GM12891 (cell line): ENCODE measurements at regions not wholly inside any gene's neighbourhood (a gene's known extent, or its start where the extent isn't known, plus 50 kb on each side); places are given as distances from the start of the nearest gene placed in this dataset.
"Not testable (repeated sequence)": the region's sequence is repeated elsewhere in the genome, so short reads cannot be mapped to it uniquely, and the experiment has no call there.

Experiments used
- DNase-seq: peaks from one replicate; pipeline ENCODE4 v3.0.0; 2011; ENCODE audit warnings: low spot score; ENCODE audit not compliant: insufficient read length
- FAIRE-seq: peaks from 2 replicates; lab custom pipeline; 2011; peaks lifted over from hg19 to GRCh38; lab: Jason Lieb, UNC
- PAX5 ChIP-seq: IDR thresholded peaks from 2 replicates; pipeline ENCODE4 v1.6.1; 2011; ENCODE audit warnings: low read length, moderate library complexity, mild to moderate bottlenecking; ENCODE audit not compliant: insufficient read depth, severe bottlenecking
- POLR2A ChIP-seq: IDR thresholded peaks from 2 replicates; pipeline ENCODE4 v1.6.1; 2011; ENCODE audit warnings: low read depth, low read length, control low read depth
- POLR2AphosphoS5 ChIP-seq: IDR thresholded peaks from 2 replicates; pipeline ENCODE4 v1.6.1; 2011; ENCODE audit warnings: low read depth, low read length, control low read depth
- POU2F2 ChIP-seq: IDR thresholded peaks from 2 replicates; pipeline ENCODE4 v1.6.1; 2011; ENCODE audit warnings: low read depth, mild to moderate bottlenecking, control low read depth, low read length, moderate library complexity
- SPI1 ChIP-seq: IDR thresholded peaks from 2 replicates; pipeline ENCODE4 v1.6.1; 2011; ENCODE audit warnings: low read depth, low read length, control low read depth
- TAF1 ChIP-seq: IDR thresholded peaks from 2 replicates; pipeline ENCODE4 v1.6.1; 2011; ENCODE audit warnings: low read depth, low read length, control low read depth

- FAIRE-seq (no peak), DNase-seq (no peak)
These were observed 1375.4 kb downstream of the SLITRK1 start for GRCh38 chr13:82506805-82507414.

GRCh38 chr13:82501834-82502233 lies 1380.4 kb downstream of the SLITRK1 start:
- TF ChIP-seq POLR2AphosphoS5 (no peak), POU2F2 (no peak), POLR2A (no peak), TAF1 (no peak), PAX5 (no peak), SPI1 (no peak)
- no peak for DNase-seq
- no peak for FAIRE-seq

More at GRCh38 chr13:82506805-82507414, 1375.4 kb downstream of the SLITRK1 start:
- TF ChIP-seq POU2F2, result no peak
- no peak for TF ChIP-seq TAF1
- TF ChIP-seq SPI1, result no peak
- TF ChIP-seq PAX5, result no peak
- TF ChIP-seq POLR2AphosphoS5, result no peak
- TF ChIP-seq POLR2A, result no peak

GRCh38 chr13:82480415-82480814 lies 1401.9 kb downstream of the SLITRK1 start:
- no peak for FAIRE-seq

GRCh38 chr13:82477436-82477835 lies 1404.8 kb downstream of the SLITRK1 start:
- no peak for FAIRE-seq
- DNase-seq, result no peak

More at GRCh38 chr13:82480415-82480814, 1401.9 kb downstream of the SLITRK1 start:
- DNase-seq, result no peak
- no peak for TF ChIP-seq POLR2A
- TF ChIP-seq PAX5, result no peak
- TF ChIP-seq TAF1, result no peak
- TF ChIP-seq POLR2AphosphoS5, result no peak
- no peak for TF ChIP-seq POU2F2
- TF ChIP-seq SPI1, result no peak

DNA sequence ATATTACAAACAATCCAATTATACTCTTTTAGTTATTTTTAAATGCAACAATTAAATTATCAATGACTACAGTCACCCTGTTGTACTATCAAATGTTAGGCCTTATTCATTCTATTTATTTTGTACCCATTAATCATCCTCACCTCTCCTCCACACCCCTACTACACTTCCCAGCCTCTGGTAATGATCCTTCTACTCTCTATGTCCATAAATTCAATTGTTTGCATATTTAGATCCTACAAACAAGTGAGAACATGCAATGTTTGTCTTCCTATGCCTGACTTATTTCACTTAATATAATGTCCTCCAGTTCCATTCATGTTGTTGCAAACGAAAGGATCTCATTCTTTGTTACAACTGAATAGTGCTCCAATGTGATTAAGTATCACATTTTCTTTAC lies 1414.6 kb downstream of the SLITRK1 start:
- DNase-seq (no peak), FAIRE-seq (no peak)
- no peak for TF ChIP-seq POLR2A
- TF ChIP-seq TAF1, result no peak
- no peak for TF ChIP-seq SPI1
- TF ChIP-seq PAX5, result no peak
- no peak for TF ChIP-seq POLR2AphosphoS5
- TF ChIP-seq POU2F2, result no peak

More at GRCh38 chr13:82477436-82477835, 1404.8 kb downstream of the SLITRK1 start:
- TF ChIP-seq TAF1 (no peak), POLR2A (no peak), SPI1 (no peak), POU2F2 (no peak), PAX5 (no peak), POLR2AphosphoS5 (no peak)

DNA sequence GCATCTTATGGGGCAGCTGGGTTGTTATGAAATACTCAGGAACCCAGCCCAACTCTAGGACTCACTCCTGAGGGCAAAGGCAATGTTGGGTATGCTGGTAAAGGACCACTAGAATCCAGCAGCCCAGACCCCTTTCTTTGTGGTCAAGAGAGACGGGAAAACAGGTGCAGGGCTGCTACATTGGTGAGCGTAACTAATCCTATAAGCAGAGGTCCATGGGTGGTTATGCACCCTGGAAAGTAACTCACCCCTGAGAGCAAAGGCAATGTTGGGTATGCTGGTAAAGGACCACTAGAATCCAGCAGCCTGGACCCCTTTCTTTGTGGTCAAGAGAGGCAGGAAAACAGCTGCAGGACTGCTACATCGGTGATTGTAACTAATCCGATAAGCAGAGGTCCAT lies 1422.7 kb downstream of the SLITRK1 start:
- FAIRE-seq, DNase-seq: not testable (repeated sequence)

- TF ChIP-seq TAF1 (no peak), POU2F2 (no peak), POLR2A (no peak), POLR2AphosphoS5 (no peak), PAX5 (no peak), SPI1 (no peak)
- DNase-seq, result no peak
- no peak for FAIRE-seq
These were observed 1424.1 kb downstream of the SLITRK1 start for GRCh38 chr13:82458169-82458568.

DNA sequence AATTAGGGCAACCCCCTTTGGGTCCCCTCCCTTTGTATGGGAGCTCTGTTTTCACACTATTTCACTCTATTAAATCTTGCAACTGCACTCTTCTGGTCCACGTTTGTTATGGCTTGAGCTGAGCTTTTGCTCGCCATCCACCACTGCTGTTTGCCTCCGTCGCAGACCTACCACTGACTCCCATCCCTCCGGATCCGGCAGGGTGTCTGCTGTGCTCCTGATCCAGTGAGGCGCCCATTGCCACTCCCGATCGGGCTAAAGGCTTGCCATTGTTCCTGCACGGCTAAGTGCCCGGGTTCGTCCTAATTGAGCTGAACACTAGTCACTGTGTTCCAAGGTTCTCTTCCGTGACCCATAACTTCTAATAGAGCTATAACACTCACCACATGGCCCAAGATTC lies 1424.7 kb downstream of the SLITRK1 start:
- DNase-seq, FAIRE-seq: not testable (repeated sequence)

DNA sequence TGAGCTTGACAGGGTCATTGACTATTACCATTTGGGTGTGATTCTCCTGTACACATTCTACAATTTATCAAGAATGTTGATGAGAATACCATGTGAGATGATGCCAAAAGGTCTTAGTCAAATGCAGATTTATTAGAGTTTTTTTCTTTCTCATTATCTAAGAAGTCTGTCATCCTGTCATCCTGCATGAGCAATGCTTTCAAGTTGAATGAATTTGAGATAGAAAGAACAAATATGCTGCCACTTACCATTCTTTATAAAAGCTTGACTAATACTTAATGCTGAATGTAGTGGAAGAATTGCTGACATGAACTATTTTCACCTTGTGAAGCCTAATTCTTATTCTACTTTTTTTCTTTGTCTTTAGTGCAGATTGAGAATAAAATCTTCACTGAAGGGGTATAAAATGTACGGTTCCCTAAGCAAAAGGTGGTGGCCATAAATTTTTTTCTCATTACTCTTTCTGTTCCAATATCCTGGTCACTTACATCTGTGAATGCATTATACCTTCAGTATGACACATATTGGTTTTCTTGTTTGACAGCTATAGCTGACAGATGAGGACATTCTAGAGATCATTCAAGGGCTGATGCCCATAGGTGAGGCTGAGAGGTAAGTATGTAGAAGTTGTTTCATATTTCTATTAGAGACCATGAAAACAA lies 1434.7 kb downstream of the SLITRK1 start:
- TF ChIP-seq POLR2A (no peak), POLR2AphosphoS5 (no peak), PAX5 (no peak), TAF1 (no peak), POU2F2 (no peak), SPI1 (no peak)
- FAIRE-seq (no peak), DNase-seq (no peak)

DNA sequence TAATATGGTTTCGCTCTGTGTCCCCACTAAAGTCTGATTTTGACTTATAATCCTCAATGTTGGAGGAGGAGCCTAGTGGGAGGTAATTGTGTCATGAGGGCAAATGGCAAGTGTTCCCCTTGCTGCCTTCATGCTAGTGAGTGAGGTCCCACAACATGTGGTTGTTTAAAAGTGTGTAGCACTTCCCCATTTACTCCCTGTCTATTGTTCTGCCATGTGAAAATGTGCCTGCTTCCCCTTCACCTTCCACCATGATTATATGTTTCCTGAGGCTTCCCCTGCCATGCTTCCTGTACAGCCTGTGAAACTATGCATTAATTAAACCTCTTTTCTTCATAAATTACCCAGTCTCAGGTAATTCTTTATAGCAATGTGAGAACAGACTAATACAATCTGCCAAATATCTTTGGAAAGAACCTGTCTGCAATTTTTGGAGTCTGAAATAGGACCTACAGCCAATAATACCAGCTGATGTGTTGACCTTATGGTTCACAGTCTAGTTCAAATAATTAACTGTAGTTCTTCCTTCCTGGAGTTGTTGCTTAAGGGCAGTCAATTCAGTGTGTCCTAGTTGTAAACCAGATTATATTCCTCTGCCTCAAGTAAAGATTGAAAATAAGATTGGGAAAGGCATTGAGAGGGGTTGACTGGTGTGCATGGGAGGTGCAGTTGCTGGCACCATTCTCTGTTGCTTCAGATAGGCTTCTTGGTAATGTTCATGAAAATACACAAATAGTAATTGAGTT lies 1442.9 kb downstream of the SLITRK1 start:
- DNase-seq (no peak), FAIRE-seq (no peak)
- TF ChIP-seq POU2F2, result no peak
- no peak for TF ChIP-seq TAF1
- no peak for TF ChIP-seq SPI1
- TF ChIP-seq POLR2A, result no peak
- no peak for TF ChIP-seq POLR2AphosphoS5
- no peak for TF ChIP-seq PAX5
